Left hindlimb (tissue), 1 donor: ENCODE measurements at regions not wholly inside any gene's neighbourhood (a gene's known extent, or its start where the extent isn't known, plus 50 kb on each side); places are given as distances from the start of the nearest gene placed in this dataset.
A peak's percentile ranks its signal among the peaks of the same experiment; 100 is the strongest.

Experiments
- DNase-seq: peaks from one replicate; pipeline ENCODE4 v3.0.0-alpha.2; 2018

DNA sequence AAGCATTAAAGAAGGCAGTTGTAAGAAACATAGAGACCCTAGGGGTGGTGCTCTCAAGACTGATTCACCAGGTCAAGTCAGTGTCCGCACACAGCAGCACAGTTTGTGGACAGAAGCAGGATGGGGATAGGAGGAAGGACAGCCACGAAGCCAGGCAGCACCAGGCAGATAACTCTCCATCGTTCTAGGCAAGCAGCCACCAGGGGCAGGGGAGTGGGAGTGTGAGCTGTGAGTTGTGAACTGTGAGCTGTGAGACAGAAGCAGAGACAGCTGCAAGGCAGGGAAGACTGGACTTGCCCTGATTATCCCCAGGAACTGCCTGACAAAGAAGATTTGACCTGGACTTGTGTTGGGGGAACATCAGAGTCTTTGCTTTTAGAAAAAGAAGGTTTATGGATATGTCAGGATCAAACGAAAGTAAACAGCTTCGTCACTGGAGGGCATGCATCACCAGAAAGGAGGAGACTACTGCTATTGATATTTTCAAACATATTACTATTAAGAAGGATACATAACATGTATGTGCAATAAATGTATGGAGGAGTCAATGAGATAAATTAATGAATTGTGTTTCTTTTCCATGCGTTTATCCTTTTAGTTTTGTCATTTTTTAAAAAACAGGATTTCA is 286.1 kb downstream of the IRS2 start:
- DNase-seq, result no peak

DNA sequence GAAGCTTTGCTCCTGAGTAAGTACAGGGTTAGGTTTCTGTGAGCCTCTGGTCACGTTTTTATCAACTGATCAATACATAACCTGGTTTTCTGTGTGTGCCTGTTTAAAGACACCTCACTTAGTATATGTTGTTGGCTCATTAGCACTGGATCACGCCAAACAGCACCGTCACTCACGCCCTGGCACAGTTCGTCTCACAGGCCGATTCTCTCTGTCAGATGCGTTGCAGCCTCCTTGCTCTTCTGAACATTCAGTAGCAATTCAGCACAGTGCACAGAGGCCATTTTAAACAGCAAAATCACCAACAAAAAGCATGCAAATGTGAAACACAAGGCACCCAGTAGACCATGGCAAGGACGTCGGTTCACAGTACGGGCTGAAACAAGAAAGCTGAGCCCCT is 288.5 kb downstream of the IRS2 start:
- DNase-seq, result no peak

DNA sequence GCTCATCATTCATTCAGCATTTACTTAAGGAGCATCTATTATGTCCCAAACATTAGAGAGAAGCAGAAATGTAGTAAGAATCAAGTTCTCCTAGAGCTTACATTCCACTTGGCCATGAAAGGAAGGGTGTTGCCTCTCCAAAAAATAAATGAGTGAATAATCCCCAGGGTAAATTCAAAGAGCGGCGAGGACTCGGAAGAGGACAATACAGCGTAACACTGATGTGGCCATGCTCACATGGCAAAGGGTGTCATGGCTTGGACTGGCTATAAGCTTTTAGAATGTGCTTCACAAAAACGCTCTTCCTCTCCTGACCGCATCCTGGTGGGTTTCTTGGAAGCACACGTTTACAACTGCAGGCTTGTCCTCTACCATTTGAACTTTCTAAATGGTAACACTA is 290.2 kb downstream of the IRS2 start:
- no peak for DNase-seq

DNA sequence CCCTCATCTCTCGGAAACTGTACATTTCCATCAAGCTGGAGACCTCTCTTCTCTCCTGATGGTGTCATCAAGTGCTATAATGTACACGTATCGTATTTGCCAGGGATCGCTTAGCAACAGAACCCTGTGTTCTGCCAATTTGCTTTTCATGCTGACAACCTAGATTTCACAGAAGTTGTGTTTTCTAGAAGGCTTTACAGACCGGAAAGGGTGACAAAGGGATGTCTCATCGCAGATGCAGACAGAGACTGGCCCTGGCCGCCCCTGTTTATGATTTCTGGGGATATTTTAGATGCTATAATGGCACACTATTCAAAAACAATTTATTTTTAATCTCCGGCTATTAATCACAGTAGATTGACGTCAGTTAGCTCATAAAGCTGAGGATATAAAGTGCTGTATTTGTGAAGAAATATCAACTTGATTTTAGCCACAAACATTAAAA is 291.4 kb downstream of the IRS2 start:
- peak; percentile 57 for DNase-seq

DNA sequence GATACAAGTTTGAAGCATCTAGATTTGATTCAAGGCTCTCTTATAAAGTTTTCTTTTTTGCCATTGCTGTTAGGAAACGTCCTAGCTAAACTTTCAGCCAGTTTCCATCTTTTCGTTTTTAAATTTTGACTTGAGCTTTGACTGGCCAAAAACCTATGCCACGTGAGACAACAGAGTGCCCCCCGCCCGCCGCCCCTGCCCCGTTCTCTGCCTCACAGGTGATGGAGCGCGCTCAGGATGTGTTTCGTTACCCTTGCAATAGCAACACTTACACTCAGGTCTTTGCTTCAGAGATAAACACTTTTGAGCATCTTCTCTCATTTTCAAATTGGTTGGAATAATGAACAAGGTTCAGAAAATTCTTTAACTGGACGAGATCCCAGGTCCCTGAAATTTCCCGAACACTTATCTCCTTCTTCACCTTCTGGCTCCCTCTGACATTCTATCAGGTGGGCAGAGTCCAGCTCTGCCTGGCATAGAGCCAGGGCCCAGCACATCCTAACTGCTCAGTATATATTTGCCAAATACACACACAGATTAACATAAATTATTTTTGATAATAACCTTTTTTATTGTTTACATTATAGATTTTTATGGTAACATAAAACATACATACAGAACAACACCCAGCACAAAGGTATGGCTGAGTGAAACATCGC is 301.1 kb downstream of the IRS2 start:
- no peak for DNase-seq

DNA sequence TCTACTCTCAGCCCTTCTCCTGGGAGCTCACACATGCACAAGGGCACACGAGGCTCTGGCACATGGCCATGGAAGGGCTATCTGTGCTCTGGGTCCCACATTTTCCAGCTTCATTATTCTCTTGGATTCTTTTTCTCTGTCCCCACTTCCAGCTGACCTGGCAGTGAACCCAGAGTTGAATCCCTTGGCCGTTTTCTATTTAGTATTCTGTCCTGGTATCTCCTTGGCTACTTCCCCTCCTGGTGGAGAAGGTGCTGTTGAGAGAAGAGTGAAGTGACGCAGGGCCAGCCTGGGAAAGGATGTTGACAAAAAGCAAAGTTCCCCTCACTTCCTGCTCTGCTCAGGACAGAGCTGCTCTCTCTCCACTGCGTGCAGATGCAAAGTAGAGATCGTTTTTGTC is 303.1 kb downstream of the IRS2 start:
- DNase-seq, result no peak

DNA sequence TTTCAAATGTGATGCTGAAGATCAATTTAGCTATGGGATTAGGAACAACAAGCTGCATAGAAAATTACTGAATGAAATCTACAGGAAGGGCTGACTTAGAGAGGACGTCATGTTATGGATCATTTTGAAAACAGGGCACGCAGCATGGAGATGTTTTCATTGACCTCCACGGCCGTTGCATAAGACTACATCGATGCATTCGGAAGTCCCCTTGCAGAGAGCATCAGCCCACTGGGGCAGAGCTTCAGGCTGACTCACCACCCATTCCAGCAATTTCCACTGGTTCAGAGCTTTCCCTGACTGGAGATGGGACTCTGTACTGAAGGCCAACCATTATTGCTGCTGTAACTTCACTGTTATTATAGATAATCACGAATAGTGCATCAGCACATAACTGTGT is 305.3 kb downstream of the IRS2 start:
- DNase-seq, result no peak

DNA sequence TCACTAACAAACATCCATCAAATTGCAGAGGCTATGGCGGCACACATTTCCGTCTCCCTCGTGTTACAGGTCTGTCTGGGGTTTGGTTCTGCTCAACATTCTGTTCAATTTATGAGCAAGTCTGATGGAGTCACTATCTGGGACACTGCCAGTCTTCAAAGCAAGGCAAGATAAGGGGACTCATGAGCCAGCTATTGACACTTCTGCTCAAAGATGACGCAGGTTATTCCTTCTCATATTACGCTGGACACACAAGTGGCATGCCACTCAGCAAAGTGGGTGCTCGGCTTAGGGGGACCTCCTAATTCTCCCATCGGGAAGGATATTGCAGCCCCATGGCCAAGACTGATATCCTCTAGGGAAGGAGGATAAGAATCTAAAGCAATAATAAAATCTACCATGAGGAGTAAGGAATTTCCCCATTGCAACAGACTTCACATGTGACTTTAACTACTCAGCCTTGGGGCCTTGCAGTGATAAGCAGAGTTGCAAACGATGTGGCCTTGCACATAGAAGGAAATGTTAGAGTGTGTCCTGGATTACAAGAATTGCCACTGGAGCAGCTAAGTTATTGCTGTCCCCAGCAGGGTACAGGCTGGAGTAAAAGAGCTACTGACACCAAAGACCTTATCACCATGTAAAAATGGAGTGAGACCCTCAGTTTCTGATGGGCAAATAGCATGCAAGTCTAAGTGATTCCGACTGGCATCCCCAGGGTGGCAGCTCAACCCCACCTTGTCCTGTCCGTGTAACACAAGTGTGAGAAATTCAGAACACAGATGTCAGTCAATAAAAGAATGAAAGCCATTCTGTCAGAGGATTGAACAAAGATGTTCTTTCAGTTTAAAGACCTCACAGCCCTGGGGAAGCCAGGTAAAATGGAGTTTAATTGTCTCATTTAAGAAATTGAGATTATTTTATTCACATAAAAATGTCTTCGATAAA is 306.1 kb downstream of the IRS2 start:
- DNase-seq, result no peak

DNA sequence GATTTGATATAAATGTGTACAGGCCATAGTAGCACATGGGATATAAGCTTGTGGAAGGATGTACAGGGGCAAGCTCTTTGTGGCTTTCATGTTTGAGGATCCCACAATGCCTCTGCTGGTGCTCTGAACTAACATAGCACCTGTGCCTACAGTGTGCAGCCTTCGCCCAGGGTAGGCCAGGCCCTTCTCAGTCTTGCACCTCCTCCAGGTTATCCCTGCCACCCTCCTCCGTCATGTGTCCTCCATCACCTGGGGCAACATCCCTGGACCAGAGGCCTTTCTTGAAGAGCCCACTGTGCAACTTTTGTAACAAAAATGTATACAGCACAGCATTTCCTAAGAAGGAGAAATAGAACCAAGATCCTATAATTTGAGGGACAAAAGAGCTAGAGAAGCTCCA is 306.8 kb downstream of the IRS2 start:
- no peak for DNase-seq

DNA sequence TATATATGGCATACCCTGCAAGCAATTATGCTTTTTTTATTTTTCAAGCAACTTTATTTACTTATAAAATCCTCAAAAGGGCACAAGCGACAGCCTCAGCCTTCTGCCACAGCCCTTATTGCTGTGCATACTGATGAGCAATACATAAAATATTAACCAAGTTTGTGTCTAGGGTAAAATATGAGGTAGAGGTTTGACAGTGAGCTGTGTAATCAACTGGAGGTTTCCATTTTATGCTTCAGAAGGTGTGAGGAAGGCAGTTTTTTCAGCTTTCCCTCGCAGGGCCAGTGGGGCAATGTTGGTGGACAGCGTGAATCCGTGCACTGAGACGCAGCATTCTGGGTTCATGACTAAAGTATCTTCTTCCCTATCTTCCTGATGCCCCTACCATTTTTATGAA is 310.4 kb downstream of the IRS2 start:
- no peak for DNase-seq

DNA sequence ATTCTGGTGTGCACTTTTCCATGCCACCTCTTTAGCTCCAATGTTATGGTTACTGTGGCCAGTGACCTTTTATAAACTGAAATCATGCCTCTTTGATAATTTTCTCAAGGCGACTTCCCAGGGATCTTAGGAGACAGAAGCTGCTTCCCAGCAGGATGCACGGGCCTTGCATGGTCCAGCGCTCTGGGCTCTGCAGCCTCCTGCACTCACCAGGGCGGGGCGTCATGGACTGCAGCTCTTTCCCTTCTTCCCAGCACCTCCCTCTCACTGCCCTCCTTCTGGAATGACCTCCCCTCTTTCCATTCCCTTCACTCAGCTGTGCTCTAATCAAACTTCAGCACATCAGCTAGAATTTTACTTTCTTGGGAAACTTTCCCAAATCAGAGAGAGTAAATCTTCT is 318.3 kb downstream of the IRS2 start:
- no peak for DNase-seq

DNA sequence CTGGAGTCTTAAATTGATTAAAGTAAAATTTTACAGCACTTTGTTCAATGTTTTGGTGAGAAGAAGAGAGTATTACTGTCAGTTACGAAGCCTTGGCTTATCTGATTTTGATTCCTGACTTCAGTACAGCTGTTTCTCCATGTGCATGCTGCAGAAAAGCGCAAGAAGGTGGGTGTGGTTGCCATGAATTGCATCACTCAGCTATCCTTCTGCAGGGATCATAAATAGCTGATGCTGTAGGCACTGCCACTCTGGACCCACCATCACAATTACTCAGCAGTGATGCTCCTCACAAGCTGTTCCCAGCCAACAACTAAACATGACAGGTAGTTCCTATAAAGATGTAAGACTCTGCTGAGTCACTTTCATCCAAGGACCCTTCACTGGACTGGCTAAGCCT is 321.2 kb downstream of the IRS2 start:
- no peak for DNase-seq

DNA sequence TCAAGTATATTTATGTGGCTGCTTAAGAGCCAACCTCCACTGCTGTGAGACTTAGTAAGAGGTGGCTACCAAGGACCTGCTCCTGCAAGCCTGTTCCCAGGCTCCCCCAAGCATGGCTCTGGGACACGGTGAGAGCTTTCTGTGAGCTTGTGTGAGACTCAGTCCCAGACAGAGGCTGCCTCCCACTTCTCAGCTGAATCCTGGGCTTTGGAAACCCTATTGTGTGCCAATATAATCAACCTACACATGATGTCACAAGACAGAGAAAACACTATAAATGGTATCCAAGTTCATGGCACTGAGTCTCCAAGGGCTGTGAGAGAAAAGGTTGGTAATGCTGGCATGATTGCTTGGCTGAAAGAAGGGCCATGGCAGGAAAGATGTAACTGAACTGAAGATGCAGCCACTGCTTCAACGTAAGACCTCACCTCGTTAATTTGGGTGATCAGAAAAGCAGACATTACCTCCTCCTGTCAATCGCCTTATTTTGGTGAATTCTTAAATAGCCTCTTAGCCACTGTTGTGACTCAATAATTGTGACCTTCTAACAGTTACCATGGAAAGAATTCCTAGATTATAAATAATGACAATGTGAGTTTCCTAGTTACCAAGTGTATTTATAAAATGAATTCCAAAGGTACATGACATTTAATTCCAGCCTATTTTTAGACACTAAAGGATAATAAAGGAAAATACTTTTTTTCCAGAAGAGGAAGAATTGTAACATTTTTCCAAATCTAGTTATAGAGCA is 332.0 kb downstream of the IRS2 start:
- DNase-seq, result no peak

DNA sequence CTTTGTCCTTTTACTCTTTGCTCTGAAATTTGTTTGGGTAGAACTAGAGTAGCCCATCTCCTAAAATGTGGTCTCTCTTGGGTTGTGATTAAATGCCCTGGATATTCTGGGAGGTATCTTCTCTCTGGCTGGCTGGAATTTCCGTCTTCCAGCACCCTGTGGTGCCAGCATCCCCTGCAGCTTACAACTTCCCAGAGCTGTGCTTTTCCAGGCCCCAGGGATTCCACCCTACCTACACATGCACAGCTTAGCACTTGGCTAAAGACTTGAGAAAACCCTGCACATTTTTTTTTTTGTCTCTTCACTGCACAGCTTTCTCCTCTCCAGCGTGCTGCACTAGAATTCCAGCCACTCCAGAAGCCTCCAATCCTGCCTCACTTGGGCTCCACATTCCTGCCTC is 334.7 kb downstream of the IRS2 start:
- DNase-seq, result no peak

DNA sequence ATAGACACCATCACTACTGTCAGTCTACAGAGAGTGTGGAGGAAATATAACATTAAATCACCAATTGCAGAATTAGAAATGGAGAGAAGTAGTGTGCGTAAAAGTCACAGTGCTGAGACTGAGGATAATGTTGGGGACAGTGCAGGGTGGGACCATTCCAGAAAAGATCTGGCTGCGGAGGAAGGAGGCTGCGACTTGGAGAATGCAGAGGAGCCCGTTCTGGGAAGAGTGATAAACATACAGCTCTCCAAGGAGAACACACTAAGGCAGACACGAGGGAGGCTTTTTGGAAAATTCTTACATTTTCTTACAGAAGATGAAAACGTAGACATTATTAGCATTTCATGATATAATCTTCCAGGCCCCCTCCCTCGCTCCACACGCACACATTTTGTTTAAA is 337.8 kb downstream of the IRS2 start:
- DNase-seq, result no peak

DNA sequence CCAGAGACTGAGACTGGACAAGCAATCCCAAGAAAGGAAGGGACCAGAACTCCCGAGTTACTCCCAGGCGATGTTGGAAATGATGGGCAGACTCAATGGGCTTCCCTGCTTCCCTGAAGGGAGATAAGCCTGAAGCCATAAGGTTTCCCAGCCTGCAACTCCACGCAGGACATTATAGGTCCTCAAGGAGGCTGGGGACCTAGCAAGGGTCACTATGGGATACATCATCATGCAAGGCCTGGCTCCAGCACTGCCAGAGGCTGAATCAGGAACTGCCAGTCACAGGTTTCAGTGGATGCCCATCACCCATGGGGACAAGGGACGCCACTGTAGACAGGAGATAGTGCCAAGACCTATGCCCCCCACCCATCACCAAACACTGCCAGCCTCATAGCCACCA is 338.7 kb downstream of the IRS2 start:
- no peak for DNase-seq

DNA sequence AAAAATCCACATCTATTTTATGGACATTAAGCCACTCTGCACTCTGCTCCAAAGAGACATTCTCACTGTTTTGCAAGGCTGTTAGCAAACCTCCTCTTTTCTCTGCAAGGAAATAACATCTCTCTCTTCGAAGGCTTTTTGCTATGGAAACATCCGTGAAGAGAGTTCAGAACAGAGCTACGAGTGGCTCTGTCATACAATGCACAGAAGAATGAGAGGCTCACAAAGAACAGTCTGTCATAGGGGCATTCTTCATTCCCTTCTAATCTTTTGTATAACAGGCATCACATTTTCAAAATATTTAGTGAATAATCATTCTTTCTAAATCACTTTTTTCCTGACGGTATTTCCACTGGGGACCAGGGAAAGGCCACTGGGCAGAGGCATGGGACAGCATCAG is 346.1 kb downstream of the IRS2 start:
- DNase-seq, result no peak

DNA sequence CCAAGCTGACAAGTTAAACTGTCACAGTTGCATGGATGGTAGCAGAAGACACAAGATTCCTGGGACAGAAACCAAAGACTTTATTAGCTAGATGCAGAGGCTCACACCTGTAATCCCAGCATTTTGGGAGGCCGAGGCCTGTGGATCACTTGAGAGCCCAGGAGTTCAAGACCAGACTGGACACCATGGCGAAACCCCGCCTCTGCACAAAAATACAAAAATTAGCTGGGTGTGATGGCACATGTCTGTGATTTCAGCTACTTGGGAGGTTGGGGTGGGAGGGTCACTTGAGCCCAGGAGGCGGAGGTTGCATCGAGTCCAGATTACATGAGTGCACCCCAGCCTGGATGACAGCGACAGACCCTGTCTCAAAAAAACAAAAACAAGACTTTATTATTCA is 346.6 kb downstream of the IRS2 start:
- DNase-seq, result no peak

DNA sequence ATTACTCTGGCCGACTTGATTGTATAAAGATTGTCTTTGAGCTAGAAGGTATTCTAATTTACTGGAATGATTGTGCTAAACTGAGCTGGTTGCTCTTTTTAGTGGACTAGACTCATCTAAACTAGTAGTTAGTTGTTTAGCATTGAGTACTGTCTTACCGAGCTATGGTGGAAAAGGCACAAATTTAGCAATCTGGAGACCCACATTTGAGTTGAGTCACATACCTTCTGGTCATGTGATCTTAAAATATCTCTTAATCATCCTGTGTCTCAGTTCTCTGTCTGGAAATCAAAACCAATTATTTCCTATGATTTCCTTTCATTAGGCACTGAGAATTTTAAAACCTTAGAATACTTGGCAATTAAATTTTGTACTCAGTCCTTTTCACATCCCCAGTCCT is 349.5 kb downstream of the IRS2 start:
- no peak for DNase-seq

DNA sequence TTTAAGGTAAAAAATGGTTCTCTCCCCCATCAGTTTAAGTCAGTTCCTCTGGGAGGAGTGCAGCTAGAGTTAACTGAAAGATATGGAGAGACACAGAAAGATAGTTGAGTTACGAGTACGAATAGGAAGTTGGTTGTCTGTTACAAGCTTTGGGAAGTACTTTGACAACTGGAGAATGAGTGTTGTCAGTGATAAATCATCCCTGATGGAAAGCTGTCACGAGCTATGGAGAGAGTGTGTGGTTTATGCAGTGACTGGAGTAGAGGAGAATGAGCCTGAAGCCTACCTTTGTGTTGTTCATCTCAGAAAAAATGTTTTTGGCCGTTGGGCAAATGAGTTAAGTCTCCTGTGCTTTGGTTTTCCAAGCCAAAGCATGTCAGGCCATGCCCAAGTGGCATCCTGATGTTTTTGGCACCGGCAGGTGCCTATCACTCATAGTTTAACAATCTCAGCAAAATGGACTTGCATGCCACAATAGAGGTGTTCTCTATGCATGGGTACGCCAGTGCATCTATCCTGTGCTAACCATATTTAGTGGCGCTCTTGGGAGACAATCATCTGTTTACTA is 350.2 kb downstream of the IRS2 start:
- no peak for DNase-seq

DNA sequence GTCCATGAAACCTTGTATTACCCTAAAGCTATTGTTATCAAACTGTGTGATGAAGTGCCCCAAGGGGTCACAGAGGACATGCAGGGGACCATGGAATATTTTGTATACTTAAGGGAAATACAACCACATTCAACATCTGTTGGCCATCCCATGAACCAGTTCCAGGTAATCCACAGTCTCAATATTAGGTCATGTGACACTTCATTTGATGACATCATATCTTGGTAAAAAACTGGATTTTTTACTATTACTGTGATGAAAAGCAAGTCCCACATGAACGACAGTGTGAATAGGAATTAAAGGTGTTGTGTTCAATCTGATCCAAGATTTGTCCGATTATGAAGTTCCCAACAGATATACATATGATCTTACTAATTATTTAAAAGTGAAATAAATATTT is 355.2 kb downstream of the IRS2 start:
- DNase-seq, result no peak

DNA sequence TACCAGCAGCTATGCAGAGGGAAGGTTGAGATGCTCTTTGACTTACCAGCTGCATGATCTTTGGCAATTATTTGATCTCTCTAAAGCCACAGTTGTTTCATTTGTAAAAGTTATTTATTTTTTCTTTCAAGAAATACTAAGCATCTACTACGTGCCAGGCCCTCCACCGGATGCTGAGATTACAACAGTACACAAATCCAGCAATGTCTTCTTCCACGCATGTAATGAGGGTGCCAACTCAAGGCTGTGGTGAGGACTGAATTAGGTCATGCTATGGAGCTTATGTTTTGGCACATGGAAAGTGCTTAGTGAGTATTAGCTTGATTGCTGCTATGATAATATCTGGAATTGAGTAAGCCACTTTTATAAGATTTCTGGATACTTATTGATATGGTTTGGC is 358.2 kb downstream of the IRS2 start:
- no peak for DNase-seq

DNA sequence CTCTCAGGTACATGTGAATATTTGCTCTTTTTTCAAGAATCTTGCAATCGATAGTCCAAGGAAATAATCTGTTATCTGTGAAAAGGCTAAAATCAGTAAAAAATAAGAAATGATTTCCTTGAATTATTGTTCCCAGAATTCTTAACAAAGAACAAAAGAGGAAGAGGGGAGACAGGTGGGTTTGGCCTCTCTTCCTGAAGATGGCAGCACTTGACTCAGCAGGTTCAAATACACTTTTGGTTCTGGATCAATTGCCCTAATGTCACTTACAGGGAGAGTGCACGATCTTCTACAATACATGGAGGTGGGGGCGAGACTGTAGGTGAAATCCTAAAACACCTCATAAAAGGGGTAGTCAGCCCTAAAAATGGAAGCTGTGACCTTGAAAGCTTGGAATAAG is 358.7 kb downstream of the IRS2 start:
- no peak for DNase-seq
